Endothelial cell (in vitro differentiated cells): ENCODE measurements at regions not wholly inside any gene's neighbourhood (a gene's known extent, or its start where the extent isn't known, plus 50 kb on each side); places are given as distances from the start of the nearest gene placed in this dataset.
A peak's percentile ranks its signal among the peaks of the same experiment; 100 is the strongest.
"Not testable (repeated sequence)": the region's sequence is repeated elsewhere in the genome, so short reads cannot be mapped to it uniquely, and the experiment has no call there.

Experiments used
- DNase-seq: peaks from one replicate; pipeline ENCODE4 v3.0.0; 2021; ENCODE audit warnings: low spot score
- H3K27ac Mint-ChIP-seq: one replicate; pipeline ENCODE4 v1.8.0; 2021; ENCODE audit warnings: mixed read lengths, inconsistent platforms; ENCODE audit not compliant: unreplicated experiment
- H3K27me3 Mint-ChIP-seq: one replicate; pipeline ENCODE4 v1.8.0; 2021; ENCODE audit warnings: mild to moderate bottlenecking, moderate library complexity, mixed read lengths, inconsistent platforms; ENCODE audit not compliant: unreplicated experiment
- H3K36me3 Mint-ChIP-seq: one replicate; pipeline ENCODE4 v1.8.0; 2021; ENCODE audit warnings: mild to moderate bottlenecking, low read depth, mixed read lengths, inconsistent platforms; ENCODE audit not compliant: unreplicated experiment
- H3K4me1 Mint-ChIP-seq: one replicate; pipeline ENCODE4 v1.8.0; 2021; ENCODE audit warnings: mild to moderate bottlenecking, mixed read lengths, inconsistent platforms; ENCODE audit not compliant: unreplicated experiment
- H3K4me3 Mint-ChIP-seq: one replicate; pipeline ENCODE4 v1.8.0; 2021; ENCODE audit warnings: mild to moderate bottlenecking, mixed read lengths, inconsistent platforms; ENCODE audit not compliant: unreplicated experiment
- H3K9me3 Mint-ChIP-seq: one replicate; pipeline ENCODE4 v1.8.0; 2021; ENCODE audit warnings: mixed read lengths, inconsistent platforms; ENCODE audit not compliant: unreplicated experiment
- TF ChIP-seq, protein P1 (sequence below): fragments of 200-600 bp; sonication (generic); IDR thresholded peaks from one replicate; pipeline ENCODE4 v1.5.0; 2021; ENCODE audit warnings: antibody characterized with exemption; ENCODE audit not compliant: unreplicated experiment

DNA sequence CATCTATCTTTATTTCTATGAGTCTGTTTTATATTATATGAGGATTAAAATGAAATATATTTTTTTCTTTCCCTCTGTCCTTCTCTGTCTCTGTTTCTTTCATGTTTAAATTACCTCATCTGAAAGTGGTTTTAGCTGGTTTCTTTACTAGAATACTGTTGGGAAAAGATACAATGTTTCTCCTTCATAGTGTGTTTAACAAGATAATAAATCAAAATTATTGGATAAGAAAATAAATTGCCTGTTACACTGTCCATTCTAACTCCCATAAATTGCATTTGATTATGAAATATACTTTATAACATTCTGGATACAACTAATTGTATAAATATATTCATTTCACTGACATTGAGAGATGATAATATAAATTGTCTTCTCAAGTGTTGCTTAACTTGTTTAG, 1168.0 kb downstream of the PLA2G4A start:
- H3K27ac Mint-ChIP-seq: no peak overlapping the region
- H3K4me3 Mint-ChIP-seq: no peak overlapping the region
- H3K27me3 Mint-ChIP-seq: no peaks in the 10 kb centered on the region
- no peaks in the 10 kb centered on the region for H3K9me3 Mint-ChIP-seq
- TF ChIP-seq, protein P1, sequence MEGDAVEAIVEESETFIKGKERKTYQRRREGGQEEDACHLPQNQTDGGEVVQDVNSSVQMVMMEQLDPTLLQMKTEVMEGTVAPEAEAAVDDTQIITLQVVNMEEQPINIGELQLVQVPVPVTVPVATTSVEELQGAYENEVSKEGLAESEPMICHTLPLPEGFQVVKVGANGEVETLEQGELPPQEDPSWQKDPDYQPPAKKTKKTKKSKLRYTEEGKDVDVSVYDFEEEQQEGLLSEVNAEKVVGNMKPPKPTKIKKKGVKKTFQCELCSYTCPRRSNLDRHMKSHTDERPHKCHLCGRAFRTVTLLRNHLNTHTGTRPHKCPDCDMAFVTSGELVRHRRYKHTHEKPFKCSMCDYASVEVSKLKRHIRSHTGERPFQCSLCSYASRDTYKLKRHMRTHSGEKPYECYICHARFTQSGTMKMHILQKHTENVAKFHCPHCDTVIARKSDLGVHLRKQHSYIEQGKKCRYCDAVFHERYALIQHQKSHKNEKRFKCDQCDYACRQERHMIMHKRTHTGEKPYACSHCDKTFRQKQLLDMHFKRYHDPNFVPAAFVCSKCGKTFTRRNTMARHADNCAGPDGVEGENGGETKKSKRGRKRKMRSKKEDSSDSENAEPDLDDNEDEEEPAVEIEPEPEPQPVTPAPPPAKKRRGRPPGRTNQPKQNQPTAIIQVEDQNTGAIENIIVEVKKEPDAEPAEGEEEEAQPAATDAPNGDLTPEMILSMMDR: no peak
- no peak for DNase-seq
- H3K4me1 Mint-ChIP-seq: peaks cover 11% of the 10 kb centered on the region
- H3K36me3 Mint-ChIP-seq: no peaks in the 10 kb centered on the region

DNA sequence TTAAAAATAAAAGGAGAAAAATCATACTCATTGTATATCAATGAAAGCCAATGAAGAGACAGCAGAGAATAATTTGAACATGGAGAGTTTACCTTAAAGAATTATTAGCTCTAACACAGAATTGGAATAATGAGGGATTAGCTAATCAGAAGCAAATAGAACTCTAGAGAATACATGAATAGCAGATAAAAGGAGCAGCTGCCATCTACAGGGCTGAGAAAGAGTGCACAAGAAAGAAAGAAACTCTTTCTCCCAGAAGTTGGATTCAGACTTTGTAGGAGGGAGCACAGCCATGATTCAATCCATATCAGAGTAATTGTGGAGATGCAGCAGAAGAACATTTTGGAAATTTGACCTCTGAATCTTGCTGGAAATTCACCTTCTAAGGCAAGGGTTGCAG, 1171.2 kb downstream of the PLA2G4A start:
- Mint-ChIP-seq H3K4me1 (peaks cover 3% of the 10 kb centered on the region), H3K27ac (no peak overlapping the region), H3K36me3 (peaks cover 9% of the 10 kb centered on the region), H3K4me3 (no peak overlapping the region), H3K9me3 (no peaks in the 10 kb centered on the region), H3K27me3 (peaks cover 2% of the 10 kb centered on the region)
- TF ChIP-seq, protein P1: no peak
- DNase-seq: no peak

DNA sequence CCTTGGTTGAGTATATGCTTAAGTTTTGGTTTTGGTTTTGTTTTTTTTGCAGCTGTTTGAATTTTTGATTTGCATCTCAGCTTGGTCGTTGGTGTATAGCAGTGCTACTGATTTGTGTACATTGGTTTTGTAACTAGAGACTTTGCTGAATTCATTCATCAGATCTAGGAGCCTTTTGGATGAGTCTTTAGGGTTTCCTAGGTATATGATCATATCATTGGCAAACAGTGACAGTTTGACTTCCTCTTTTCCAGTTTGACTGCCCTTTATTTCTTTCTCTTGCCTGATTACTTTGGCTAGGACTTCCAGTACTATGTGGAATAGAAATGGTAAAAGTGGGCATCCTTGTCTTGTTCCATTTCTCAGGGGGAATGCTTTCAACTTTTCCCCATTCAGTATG, 1174.9 kb downstream of the PLA2G4A start:
- H3K4me3 Mint-ChIP-seq, H3K36me3 Mint-ChIP-seq, DNase-seq, H3K27ac Mint-ChIP-seq, H3K9me3 Mint-ChIP-seq, H3K4me1 Mint-ChIP-seq, H3K27me3 Mint-ChIP-seq: not testable (repeated sequence)

DNA sequence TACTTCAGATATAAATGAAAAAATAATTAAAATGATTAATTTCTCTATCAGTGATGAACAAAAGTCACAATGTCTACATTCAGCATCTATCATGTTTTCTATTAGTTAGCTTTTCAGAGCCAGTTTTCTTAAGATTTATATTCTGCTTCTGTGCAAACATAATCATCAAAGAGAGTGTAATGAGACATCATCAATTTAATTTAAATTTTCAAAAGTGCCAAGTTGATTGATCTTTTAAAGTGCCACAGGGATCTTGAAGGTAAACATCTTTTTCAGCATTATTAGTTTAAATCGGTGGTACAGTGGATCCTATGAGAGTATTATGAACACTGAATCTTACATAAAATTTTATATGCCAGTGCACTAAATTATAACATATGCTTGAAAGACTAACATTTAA, 1176.1 kb downstream of the PLA2G4A start:
- Mint-ChIP-seq H3K36me3 (peaks cover 9% of the 10 kb centered on the region), H3K4me3 (no peak overlapping the region), H3K27ac (no peak overlapping the region), H3K27me3 (peaks cover 2% of the 10 kb centered on the region), H3K4me1 (peaks cover 7% of the 10 kb centered on the region), H3K9me3 (no peaks in the 10 kb centered on the region)
- TF ChIP-seq, protein P1: no peak
- DNase-seq: no peak

DNA sequence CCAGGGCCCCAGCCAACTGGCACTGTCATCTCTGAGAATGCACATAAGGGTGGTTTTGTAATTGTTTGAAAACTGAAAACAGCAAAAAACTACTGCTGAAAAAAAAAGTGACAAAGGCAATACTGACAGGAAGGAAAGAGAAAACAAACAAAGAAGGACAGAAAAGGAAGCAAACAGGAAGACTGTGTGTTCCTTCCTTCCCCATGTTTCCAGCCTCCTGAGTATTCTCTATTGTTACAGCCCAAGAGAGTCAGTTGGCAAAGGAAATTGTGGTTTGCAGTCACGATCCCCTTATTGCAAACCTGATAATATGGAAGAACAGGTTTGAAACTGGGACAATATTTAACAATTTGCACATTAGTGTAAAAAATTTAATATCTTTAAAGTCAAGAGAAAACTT, 1177.6 kb downstream of the PLA2G4A start:
- H3K4me3 Mint-ChIP-seq: no peak overlapping the region
- no peak for DNase-seq
- H3K4me1 Mint-ChIP-seq: peaks cover 7% of the 10 kb centered on the region
- no peaks in the 10 kb centered on the region for H3K9me3 Mint-ChIP-seq
- peak overlapping the region; percentile 96 for H3K27ac Mint-ChIP-seq
- peaks cover 9% of the 10 kb centered on the region for H3K36me3 Mint-ChIP-seq
- peaks cover 2% of the 10 kb centered on the region for H3K27me3 Mint-ChIP-seq
- TF ChIP-seq, protein P1: no peak

DNA sequence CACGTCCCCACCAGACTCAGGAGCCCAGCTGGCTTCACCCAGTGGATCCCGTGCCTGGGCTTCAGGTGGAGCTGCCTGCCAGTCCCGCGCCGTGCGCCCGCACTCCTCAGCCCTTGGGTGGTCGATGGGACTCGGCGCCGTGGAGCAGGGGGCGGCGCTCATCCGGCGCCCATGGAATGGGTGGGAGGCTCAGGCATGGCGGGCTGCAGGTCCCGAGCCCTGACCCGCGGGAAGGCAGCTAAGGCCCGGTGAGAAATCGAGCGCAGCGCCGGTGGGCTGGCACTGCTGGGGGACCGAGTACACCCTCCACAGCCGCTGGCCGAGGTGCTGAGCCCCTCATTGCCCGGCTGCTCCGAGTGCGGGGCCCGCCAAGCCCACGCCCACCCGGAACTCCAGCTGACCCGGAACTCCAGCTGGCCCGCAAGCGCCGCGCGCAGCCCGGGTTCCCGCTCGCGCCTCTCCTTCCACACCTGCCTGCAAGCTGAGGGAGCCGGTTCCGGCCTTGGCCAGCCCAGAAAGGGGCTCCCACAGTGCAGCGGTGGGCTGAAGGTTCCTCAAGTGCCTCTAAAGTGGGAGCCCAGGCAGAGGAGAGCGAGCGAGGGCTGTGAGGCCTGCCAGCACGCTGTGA, 1184.6 kb downstream of the PLA2G4A start:
- not testable (repeated sequence) for H3K36me3 Mint-ChIP-seq, H3K27ac Mint-ChIP-seq

More for the DNA sequence above, 1184.6 kb downstream of the PLA2G4A start:
- not testable (repeated sequence) for H3K9me3 Mint-ChIP-seq, H3K4me3 Mint-ChIP-seq, H3K4me1 Mint-ChIP-seq, H3K27me3 Mint-ChIP-seq, DNase-seq
